ENCODE measurements at regions not wholly inside any gene's neighbourhood (a gene's known extent, or its start where the extent isn't known, plus 50 kb on each side); places are given as distances from the start of the nearest gene placed in this dataset.

- TF ChIP-seq POLR2A (IDR thresholded peaks at IDR 0.05) (no peak), CTCF (IDR thresholded peaks at IDR 0.05) (no peak)
Observed at GRCh38 chrX:12076046-12076445, 62.2 kb upstream of the FRMPD4 start.

All from thyroid gland (tissue), 4 donors.